ENCODE measurements at regions not wholly inside any gene's neighbourhood (a gene's known extent, or its start where the extent isn't known, plus 50 kb on each side); places are given as distances from the start of the nearest gene placed in this dataset.

DNA sequence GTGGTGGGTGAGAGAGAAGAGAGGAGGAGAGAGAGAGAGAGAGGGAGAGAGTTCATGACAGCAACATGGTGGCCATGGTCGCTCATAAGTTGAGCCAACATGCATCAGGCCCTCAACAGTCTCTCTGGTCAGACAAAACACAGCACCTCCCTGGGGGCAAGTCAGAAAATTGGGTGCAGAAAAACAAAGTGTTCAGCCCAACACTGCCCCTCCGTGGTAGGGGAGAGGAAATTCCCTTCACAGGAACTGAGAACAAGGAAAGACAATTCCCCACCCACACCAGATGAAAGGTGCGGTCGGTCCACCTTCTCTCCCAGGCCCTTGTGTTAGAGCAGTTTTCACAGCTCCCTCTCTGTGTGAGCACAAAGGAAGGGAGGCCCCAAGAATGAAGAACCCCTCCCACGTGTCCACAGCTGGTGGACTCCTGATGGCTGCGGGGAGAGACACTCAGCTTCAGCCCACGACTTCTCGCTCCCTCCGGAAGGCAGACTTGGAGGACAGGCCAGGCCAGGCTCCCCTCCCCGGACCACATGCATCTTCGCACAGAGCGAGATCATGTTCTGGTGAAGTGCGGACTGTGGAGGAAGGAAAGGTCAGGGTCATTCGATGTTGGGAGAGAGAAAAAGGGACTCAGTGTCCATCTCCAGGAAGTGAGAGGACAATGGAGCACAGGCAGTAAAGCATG lies 181.7 kb downstream of the ANAPC1 start:
- TF ChIP-seq TEAD4 (IDR thresholded peaks at IDR 0.05; ENCODE audit: borderline replicate concordance, insufficient read depth) (no peak), TAF1 (IDR thresholded peaks at IDR 0.05; ENCODE audit: borderline replicate concordance, low read depth, low read length) (no peak), SMC3 (IDR thresholded peaks at IDR 0.05; ENCODE audit: low read depth, low read length) (peak; percentile 50), JUND (IDR thresholded peaks at IDR 0.05) (no peak), POLR2AphosphoS5 (IDR thresholded peaks at IDR 0.05; ENCODE audit: low read depth, low read length) (no peak), FOXJ3 (CRISPR knock-in tag; IDR thresholded peaks at IDR 0.05) (no peak), YY1 (IDR thresholded peaks at IDR 0.05; ENCODE audit: low read depth) (no peak), EP300 (IDR thresholded peaks at IDR 0.05; ENCODE audit: borderline replicate concordance in 1 of 2, low read depth in 1 of 2, low read length in 1 of 2) (no peak), NRF1 (IDR thresholded peaks at IDR 0.05; ENCODE audit: low read depth, low read length) (no peak), MXI1 (IDR thresholded peaks at IDR 0.05; ENCODE audit: low read depth, low read length) (no peak)
- TF ChIP-seq, protein P1, sequence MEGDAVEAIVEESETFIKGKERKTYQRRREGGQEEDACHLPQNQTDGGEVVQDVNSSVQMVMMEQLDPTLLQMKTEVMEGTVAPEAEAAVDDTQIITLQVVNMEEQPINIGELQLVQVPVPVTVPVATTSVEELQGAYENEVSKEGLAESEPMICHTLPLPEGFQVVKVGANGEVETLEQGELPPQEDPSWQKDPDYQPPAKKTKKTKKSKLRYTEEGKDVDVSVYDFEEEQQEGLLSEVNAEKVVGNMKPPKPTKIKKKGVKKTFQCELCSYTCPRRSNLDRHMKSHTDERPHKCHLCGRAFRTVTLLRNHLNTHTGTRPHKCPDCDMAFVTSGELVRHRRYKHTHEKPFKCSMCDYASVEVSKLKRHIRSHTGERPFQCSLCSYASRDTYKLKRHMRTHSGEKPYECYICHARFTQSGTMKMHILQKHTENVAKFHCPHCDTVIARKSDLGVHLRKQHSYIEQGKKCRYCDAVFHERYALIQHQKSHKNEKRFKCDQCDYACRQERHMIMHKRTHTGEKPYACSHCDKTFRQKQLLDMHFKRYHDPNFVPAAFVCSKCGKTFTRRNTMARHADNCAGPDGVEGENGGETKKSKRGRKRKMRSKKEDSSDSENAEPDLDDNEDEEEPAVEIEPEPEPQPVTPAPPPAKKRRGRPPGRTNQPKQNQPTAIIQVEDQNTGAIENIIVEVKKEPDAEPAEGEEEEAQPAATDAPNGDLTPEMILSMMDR (IDR thresholded peaks at IDR 0.05) = peak; percentile 60
- TF ChIP-seq, protein P2, sequence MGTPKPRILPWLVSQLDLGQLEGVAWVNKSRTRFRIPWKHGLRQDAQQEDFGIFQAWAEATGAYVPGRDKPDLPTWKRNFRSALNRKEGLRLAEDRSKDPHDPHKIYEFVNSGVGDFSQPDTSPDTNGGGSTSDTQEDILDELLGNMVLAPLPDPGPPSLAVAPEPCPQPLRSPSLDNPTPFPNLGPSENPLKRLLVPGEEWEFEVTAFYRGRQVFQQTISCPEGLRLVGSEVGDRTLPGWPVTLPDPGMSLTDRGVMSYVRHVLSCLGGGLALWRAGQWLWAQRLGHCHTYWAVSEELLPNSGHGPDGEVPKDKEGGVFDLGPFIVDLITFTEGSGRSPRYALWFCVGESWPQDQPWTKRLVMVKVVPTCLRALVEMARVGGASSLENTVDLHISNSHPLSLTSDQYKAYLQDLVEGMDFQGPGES (IDR thresholded peaks at IDR 0.05; ENCODE audit: low read depth, low read length) = no peak
